Endometrial microvascular endothelial cells (primary cell): ENCODE measurements at regions not wholly inside any gene's neighbourhood (a gene's known extent, or its start where the extent isn't known, plus 50 kb on each side); places are given as distances from the start of the nearest gene placed in this dataset.

ENCODE experiments used
- in situ Hi-C: cut with HindIII; loops from 2 replicates; pipeline ENCODE4 v1.10.0; 2017; ENCODE audit warnings: low sequenced_read_pairs, low pct_unique_long_range_greater_than_20kb; ENCODE audit errors: inconsistent ontology term

GRCh38 chr10:124291001-124291701, 127.6 kb downstream of the OAT start:
- in situ Hi-C loops: no loop called here

- in situ Hi-C loops: no loop called here
Observed at GRCh38 chr10:124289851-124290795, 128.6 kb downstream of the OAT start.

- in situ Hi-C loops: no loop called here
Observed at GRCh38 chr10:124288928-124289850, 129.5 kb downstream of the OAT start.

- in situ Hi-C loops: no loop called here
Observed at GRCh38 chr10:124288486-124288885, 130.2 kb downstream of the OAT start.

GRCh38 chr10:124287791-124288190, 130.9 kb downstream of the OAT start:
- in situ Hi-C loops: no loop called here

- in situ Hi-C loops: no loop called here
Observed at GRCh38 chr10:124287071-124287685, 131.5 kb downstream of the OAT start.

GRCh38 chr10:124286621-124287020, 132.1 kb downstream of the OAT start:
- in situ Hi-C loops: no loop called here

- in situ Hi-C loops: no loop called here
Observed at GRCh38 chr10:124285587-124286527, 132.9 kb downstream of the OAT start.

GRCh38 chr10:124283949-124284250, 134.8 kb downstream of the OAT start:
- in situ Hi-C loops: no loop called here

GRCh38 chr10:124283215-124283948, 135.3 kb downstream of the OAT start:
- in situ Hi-C loops: no loop called here

- in situ Hi-C loops: no loop called here
Observed at GRCh38 chr10:124282326-124282725, 136.4 kb downstream of the OAT start.

GRCh38 chr10:124281666-124282065, 137.1 kb downstream of the OAT start:
- in situ Hi-C loops: no loop called here

- in situ Hi-C loops: no loop called here
Observed at GRCh38 chr10:124280916-124281315, 137.8 kb downstream of the OAT start.

GRCh38 chr10:124279882-124280281, 138.8 kb downstream of the OAT start:
- in situ Hi-C loops: no loop called here

GRCh38 chr10:124279298-124279697, 139.4 kb downstream of the OAT start:
- in situ Hi-C loops: no loop called here

GRCh38 chr10:124278356-124278755, 140.4 kb downstream of the OAT start:
- in situ Hi-C loops: no loop called here

- in situ Hi-C loops: no loop called here
Observed at GRCh38 chr10:124273141-124273540, 145.6 kb downstream of the OAT start.
